HFF-Myc (cell line): ENCODE measurements at regions not wholly inside any gene's neighbourhood (a gene's known extent, or its start where the extent isn't known, plus 50 kb on each side); places are given as distances from the start of the nearest gene placed in this dataset.

Source experiments
- DNase-seq: peaks from one replicate; pipeline ENCODE4 v3.0.0-alpha.2; 2011; ENCODE audit warnings: low read depth; ENCODE audit errors: extremely low read depth
- H3K4me3 ChIP-seq: replicated peaks from 2 replicates; pipeline ENCODE4 v1.5.1; 2011; ENCODE audit warnings: low read depth, mild to moderate bottlenecking, control low read depth, low read length
- CTCF ChIP-seq: IDR thresholded peaks from 2 replicates; pipeline ENCODE4 v1.5.1; 2012; ENCODE audit warnings: mild to moderate bottlenecking, low read depth, low read length, control low read depth; ENCODE audit errors: missing control alignments

DNA sequence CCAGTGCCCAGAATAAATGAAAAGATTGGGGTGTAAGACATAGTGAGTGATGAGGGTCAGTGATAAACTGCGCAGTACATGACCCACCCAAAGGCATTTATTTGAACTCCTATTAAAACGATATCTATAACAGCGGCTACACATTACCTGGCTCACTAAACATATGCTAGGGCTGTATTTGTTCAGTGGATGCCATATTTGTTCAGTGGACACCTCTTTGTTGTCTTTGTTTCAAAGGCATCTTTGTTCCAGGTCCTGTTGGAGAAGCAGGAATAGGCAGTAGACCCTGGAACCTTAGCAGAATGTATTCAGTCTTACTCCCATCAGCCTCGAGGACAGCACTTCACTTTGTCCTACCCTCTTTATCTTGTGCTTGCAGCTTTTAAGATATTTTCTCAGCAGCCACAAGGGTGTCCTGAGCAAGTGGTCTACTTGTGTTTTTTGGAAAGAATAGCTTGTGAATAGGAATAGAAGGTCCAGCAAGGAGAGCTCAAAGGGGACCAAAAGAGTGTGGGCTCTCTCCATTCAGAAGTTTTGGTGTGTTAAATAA lies 650.8 kb upstream of the FANCL start:
- no peak for DNase-seq
- no peak overlapping the region for H3K4me3 ChIP-seq
- TF ChIP-seq CTCF, result no peak

GRCh38 chr2:58890865-58891525 lies 649.9 kb upstream of the FANCL start:
- H3K4me3 ChIP-seq, result no peak overlapping the region
- no peak for DNase-seq
- no peak for TF ChIP-seq CTCF

DNA sequence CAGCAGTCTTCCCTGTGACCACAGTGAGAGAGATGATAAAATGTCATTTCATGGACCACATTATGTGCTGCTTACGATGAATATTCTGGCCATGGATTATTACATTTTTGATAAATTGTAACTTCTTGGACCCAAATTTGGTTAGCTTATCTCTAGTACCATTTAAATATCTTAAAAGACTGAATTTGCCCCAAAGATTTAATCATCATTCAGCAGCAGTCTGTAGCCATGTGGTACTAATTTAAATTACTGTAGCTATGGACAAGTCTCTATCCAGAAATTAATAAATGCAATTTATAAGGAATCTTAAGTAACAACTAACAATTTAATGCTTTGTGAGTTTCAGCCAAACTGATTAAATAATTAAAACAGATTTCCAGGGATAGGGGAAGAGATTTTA lies 644.9 kb upstream of the FANCL start:
- TF ChIP-seq CTCF, result no peak
- no peak for DNase-seq

DNA sequence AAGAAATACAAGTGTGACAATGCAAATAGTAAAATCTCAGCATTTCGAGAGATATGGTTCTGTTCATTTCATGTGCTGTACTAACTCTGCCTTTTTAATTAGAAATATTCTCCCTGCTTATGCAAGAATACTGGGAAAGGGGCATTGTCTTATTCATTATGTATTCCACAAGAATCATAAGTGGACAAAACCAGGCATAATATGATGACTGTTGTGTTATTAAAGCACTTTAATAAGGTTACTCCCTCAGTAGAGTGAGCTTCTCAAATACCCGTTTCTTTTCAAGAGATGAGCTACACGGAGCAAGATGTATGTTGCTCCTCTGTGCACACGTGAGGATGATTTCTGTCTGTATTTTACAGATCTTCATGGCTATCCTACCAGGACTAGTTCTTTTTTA lies 638.7 kb upstream of the FANCL start:
- TF ChIP-seq CTCF, result no peak
- no peak overlapping the region for H3K4me3 ChIP-seq
- DNase-seq, result no peak

More for the DNA sequence above, 644.9 kb upstream of the FANCL start:
- H3K4me3 ChIP-seq, result no peak overlapping the region

DNA sequence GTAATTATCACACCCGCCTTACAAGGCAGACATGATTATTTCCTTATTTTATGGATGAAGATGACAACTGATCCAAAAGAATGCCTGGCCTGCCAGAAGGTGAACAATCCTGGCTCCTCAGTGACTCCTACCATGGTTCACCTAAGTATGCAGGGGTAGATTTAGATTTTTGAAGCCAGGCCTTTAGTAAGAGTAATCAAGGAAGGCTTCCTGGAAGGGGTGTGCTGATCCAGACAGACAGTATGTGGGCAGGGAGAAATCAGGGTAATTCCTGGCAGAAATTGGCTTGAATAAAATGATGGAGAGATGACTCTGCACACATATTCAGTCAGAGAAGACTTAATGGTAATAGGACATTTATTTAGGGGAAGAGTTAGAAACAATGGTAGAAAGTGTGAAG lies 637.7 kb upstream of the FANCL start:
- H3K4me3 ChIP-seq, result no peak overlapping the region
- TF ChIP-seq CTCF, result no peak
- no peak for DNase-seq

DNA sequence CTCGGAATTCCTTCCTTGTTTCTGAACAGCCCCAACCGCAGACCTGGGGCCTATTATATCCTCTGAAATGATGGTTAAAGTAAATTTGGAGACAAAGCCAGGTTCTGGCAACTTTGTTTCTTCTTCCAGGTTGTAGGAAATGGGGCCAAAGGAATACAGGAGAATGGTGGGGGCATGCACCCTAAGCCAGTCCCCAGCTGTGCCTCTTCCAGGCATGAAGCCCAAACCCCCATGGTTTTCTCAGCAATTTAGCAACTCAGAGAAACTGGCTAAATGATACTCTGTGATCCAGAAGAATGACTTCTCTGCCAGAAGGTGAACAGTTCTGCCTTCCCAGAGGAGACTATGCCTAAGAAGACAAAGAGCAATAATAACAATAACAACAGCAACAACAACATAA lies 635.0 kb upstream of the FANCL start:
- no peak for TF ChIP-seq CTCF
- DNase-seq, result no peak
- H3K4me3 ChIP-seq, result no peak overlapping the region

DNA sequence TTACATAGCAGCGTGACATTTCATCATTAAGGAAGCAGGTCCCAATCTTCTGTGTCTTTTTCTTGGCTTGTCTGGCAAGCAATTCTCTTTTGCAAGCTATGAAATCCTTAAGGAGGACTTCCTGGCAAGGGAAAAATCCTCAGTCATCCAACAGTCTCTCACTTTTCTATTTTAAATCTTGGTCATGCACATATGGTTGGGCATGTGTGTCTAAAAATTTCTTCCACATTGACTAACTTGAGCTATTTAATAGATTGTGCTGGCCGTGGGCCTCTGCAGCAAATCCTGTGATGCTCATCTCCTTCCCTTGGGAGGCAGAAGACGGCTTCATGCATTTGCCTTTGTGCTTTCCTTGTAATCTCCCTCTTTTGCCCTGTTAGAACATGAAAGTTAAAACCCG lies 634.3 kb upstream of the FANCL start:
- no peak for DNase-seq
- TF ChIP-seq CTCF, result no peak
- no peak overlapping the region for H3K4me3 ChIP-seq
